ENCODE measurements at regions not wholly inside any gene's neighbourhood (a gene's known extent, or its start where the extent isn't known, plus 50 kb on each side); places are given as distances from the start of the nearest gene placed in this dataset.

- no peak for DNase-seq (ENCODE audit: low spot score)
Measured at GRCh38 chr6:79864421-79864820, 82.9 kb downstream of the ELOVL4 start.

DNA sequence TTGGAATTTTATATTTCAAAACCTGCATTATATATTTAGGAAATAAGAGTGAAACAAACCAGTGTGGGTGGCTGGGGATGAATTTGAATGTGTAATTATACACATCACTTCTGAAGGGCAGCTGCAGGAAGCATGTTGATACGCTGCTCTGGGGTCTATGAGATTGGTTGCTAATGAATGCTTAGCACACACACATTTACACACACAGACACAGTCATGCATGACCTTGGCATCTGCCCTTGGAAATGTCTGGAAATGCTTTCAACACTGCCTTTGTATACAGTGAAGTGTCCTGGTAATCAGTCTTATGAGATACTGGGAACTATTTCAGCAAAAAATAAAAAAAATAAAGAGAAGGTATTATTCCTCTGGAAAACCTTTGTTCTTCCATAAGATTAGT, 83.4 kb downstream of the ELOVL4 start:
- no peak for DNase-seq (ENCODE audit: low spot score)

DNA sequence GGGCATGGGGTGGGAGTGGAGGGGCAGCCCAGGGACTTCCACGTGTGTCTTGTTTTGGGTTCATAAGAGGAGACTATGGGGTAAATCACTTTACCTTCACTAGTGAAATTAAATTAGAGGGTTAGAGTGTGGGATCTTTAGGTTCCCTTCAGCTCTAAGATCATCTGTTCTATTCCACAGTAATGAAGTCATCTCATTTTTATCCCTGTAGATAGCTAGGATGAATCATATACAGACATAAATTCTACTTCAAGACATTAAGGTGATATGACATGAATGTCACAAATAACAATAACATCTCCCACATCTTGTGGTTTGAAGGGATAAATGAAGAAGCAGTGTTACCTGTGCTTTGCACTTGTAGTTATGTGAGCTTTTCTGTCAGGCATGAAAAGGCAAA, 83.8 kb downstream of the ELOVL4 start:
- DNase-seq (ENCODE audit: low spot score) = no peak

DNA sequence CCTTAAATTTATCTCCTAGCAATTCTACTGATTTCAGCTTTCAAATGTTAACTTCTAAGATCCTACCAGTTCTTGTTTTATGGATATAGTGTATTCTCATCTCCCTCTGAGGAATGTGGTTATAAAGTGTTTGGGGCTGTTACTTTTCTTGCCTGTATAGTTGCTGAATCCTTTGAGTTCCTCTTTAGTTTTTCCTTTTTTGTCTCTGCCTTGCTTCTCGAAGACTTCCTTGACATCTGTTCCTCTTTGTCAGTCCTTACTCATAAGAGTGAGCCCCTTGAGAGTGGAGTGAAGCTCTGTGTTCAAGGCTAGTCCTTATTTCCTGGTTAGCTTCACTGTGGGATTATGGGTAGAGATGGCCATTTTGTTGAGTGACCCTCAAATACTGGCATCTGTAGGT, 84.6 kb downstream of the ELOVL4 start:
- DNase-seq (ENCODE audit: low spot score) = no peak

DNA sequence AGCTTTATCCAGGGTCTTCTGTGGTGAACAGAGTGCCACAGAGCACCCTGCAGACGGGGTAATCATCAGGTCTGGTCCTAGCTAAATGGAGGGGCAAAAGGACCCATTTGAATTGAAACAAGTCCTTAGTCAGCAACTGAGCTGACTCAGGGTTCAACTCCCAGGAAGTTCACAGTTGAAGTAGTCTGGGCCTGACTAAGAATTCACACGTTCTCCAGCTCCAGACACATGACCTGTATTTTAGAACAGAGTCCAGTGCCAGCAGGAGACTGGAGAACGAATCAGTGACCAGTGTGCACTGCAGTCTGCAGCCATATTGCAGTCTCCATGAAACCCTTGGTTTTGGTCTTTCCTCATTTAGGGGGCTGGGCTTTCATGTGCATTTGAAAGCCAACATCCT, 85.2 kb downstream of the ELOVL4 start:
- no peak for DNase-seq (ENCODE audit: low spot score)

DNA sequence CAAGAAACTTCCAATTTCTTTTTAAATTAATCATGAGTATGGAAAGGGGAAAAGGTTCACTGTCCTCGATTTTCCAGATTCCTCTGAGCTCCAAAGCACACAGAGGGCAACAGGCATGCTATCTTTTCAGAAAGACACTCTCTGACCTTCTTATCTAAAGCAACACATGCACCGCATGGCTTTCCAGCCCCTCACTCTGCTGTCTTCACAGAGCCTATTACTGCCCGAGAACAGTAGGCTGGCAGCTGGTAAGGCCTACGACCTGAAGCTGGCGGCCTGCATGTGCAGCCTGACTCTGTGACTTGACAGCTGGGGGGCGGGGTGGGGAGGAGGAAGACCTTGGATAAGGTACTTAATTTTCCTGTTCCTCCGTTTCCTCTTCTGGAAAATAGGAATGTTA, 86.3 kb downstream of the ELOVL4 start:
- DNase-seq (ENCODE audit: low spot score) = no peak

DNA sequence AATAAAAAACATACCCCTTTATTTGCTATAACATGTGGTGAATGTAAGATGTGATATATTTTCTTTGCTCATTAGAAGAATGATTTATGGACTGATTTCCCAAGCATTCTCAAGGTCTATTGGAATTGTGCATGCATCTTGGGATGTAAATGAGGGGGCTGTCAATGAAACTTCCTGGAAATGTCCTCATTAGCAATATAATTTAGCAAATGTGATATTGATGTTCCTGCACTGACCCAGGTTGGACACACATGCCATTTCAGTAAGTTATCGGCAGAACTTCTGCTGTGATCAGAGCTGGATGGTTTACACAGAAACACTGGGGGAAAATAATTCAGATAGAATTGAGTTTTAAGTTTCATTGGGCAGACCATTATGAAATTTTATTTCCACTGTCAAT, 99.9 kb downstream of the ELOVL4 start:
- DNase-seq (ENCODE audit: low spot score) = no peak

DNA sequence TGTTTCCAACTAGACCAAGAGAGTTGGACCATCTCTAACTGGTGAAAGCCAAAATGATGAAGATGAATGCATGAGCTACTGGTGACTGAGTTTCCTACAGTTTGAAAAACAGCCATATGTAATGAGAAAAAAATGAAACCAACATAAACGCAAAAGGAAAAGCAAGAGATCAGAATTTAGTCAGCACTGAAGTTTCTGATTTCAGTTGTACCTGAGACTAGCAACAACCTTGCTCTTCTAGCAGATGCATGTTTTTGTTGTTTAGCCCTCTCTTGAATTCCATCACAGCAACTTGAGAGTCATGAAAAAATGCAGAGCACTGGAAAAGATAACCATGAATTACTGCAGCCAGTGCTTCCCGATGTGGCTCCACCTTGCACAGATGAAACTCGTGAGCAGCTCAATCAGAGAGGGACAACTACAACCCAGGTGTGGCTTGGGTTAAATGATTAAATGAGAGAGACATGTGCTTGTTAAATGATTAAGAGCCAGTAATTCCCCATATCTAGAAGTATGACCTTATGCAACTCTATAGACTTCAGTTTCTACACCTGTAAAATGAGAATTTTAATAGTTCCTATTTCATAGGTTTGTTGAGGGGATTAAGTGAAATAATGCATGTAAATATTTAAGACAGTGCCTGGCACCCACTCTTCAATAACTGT, 104.8 kb downstream of the ELOVL4 start:
- no peak for DNase-seq (ENCODE audit: low spot score)

DNA sequence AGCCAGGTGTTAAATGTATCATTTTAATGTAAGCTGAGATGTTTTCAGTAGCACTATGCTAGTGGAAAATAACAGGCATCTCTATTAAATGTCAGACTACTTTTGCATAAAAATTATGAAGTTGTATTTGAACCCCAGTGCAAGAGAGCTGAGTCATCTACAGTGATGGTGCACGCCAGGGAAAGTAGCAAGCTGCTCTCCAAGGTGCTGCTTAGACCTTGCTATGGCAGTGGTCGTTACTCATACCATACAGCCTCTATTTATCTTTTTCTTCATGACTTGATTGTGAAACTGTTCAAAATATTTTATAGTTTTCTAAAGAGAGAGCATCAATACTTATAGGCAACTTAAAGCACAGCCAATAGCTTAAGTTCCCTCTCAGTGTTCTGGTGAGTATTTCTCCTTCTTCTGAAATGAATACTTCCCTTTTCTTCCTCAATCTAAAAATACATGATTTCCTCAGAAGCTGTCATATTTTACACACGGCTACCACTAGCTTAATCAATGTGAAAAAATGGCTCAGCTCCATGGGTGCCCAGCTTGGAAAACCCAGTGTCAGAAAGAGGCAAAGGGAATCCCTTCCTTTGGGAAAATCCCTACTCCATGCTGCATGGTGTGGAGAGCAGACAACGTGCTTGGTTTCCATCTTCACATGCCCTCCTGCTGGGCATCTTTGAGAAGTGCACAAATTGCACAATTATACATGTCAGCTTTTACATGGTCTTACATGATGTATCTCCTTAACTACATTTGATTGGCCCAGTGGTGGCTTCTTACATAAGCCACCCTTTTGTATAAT, 105.6 kb downstream of the ELOVL4 start:
- DNase-seq (ENCODE audit: low spot score) = no peak

- no peak for DNase-seq (ENCODE audit: low spot score)
Measured at GRCh38 chr6:79838851-79839250, 108.5 kb downstream of the ELOVL4 start.

DNA sequence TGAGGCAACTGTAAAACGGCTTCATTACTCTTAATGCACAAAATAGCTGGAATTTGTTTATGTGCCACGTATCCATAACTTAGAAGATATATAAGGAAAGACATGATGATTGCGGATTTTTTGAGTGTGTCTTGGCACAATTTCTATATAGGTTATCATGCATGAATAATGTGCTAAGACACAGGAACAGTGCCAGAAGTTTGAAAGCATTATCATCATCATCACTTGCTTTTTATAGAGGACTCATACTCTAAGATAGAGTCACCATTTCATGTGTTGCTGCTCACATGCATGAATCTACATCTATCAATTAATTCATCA, 113.4 kb downstream of the ELOVL4 start:
- no peak for DNase-seq (ENCODE audit: low spot score)

DNA sequence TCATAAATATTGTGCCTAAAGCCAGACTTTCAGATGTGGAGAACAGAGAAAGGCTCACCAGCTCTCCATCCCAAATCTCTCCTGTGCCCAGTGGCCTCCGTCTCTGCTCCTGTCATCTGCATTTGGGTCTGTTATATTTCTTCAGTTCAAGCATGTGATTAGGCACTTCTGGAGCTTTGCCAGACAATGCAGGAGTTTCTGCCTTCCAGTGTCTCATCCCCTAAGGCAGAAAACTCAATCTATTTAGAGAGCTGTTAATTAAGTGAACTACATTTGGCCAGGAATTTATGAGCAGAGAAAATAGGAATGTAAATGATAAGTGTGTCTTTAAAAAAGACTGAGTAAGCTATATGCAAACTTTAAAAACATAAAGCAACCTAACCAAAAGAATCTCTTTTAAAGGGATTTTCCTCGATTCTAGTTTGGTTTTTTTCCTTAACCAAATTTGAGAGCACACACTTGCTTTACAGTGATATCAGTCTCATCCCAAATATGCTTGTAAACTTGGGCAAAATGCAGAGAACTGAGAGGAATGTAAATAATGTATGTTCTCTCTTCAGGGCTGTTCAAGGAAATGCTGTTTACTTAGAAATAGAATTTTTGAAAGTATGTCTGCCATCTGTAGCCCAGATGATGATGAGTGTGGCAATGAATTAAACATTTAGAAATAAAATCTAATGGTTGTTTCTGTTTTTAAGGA, 113.9 kb downstream of the ELOVL4 start:
- no peak for DNase-seq (ENCODE audit: low spot score)

DNA sequence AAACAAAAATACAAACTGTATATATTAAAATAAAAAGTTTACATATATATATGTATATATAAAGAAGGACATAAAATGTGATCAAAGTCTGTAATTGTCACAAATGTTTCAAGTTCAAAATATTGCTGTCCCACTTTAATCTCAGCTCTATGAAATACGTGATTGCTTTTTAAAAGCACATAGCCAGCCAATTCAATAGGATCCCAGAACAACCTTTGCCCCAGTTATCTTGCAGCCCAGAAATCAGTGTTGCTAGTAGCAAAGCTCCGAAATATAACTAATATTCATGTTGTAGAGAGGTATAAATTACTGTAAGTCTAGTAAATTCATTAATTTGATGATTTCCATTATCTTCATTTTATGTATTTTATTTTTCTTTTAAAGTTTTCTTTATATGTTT, 114.6 kb downstream of the ELOVL4 start:
- DNase-seq (ENCODE audit: low spot score) = no peak

DNA sequence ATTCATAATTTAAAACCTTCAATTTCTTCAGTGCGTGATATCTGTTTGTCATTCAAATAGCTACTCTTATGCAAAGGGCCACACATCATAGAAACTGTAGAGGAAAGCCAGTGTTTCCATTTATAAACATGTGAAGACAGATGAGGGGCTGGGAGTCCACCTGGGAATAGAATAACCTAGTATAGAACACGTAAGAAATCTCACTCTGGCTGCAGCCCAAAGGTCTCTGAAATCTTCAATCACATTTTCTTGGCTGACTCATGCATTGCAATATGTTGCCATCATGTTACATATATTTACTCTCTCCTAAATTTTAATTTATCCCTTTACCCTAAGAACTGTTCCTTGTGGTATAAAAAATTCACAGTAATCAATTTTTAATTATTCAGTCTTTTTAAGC, 123.2 kb downstream of the ELOVL4 start:
- DNase-seq (ENCODE audit: low spot score) = no peak

- no peak for DNase-seq (ENCODE audit: low spot score)
Measured at GRCh38 chr6:79821859-79822258, 125.5 kb downstream of the ELOVL4 start.

DNA sequence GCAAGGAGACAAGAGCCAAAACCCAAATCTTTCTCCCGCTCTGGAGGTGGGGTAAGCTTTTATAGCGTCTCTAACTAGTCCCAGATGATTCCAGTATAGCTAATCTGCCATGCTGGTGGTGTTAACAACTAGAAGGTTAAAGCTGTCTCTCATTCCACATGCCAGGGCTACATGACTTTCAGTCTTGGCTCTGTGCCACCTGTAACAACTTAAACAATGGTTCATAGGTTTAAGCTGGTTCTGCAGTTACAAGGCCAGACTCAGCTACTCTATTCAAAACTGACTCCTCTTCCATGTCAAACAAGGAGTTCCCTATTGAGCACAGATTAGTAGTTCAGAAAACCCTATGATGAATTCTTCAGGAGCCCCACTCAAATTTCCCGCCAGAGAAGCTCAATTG, 128.9 kb downstream of the ELOVL4 start:
- no peak for DNase-seq (ENCODE audit: low spot score)

- DNase-seq (ENCODE audit: low spot score) = no peak
Measured at GRCh38 chr6:79814940-79815339, 132.4 kb downstream of the ELOVL4 start.

- peak; percentile 89 for DNase-seq (ENCODE audit: low spot score)
Measured at GRCh38 chr6:79813854-79814709, 133.3 kb downstream of the ELOVL4 start.

DNA sequence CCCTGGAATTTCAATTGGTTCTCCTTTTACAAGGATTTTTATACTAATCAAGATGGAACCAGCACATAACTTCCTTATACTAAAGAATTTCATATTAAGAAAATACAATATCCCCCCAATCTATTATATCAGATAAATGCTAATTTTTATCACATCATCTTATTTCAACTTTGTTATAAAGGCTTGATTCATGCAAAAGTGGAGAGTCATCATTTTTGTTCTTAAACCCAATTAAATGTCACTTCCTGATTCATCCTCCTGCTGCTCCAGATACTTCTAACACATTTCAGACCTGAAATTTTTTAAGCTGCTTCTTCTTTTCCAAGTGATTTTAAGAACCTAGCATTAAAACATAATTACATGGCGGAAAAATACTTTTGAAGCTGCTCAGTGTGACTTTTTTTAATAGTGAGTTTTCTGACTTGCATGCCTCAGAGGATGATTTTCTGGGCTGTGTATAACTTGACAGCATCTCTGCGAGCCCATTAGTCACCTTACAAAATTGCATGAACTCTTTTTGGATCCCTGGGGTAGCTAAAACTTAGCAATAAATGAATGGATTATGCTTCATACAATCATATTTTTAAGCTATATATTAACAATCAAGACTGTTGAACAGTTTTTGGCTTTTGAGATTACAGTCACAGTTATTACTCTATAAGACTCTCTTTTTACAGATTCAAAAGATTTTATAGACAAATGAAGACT, 134.1 kb downstream of the ELOVL4 start:
- no peak for DNase-seq (ENCODE audit: low spot score)

DNA sequence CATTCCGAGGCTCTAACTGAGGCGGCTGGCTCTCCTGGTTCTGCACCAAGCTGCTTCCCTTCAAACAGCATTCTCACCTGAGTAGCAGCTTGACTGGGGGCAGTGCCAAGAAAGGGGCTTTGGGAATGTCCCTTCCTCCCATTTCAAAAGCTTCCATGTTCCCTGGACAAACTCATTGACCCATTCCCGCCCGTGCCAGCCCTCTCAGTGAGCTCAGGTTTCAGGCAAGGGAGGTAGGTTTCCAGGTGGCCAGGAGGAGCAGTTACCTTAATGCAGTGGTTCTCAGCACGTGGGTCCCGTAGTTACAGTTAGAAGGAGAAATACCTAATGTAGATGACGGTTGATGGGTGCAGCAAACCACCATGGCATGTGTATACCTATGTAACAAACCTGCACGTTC, 135.2 kb downstream of the ELOVL4 start:
- no peak for DNase-seq (ENCODE audit: low spot score)

DNA sequence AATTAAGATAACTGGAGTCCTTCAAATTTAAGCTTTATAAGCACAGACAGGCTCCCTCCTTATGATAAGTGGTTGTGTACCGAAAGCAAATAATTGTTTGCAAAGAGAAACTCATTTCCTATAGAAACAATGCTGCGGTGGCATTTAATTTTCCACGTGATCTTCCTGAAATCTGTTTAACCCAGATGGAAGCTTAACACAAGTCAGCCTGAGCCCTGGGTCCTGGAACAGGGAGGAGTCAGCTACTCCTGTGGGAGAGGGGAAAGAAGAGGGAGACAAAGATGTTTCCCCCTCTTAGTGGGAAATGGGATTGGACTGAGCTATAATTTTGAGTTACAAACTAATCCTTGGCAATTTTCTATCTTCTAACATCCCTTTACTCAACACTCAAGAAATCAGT, 136.5 kb downstream of the ELOVL4 start:
- DNase-seq (ENCODE audit: low spot score) = no peak

- DNase-seq (ENCODE audit: low spot score) = peak; percentile 31
Measured at GRCh38 chr6:79810185-79810705, 137.1 kb downstream of the ELOVL4 start.
